HepG2 (cell line): ENCODE measurements at regions not wholly inside any gene's neighbourhood (a gene's known extent, or its start where the extent isn't known, plus 50 kb on each side); places are given as distances from the start of the nearest gene placed in this dataset.

Source experiments
- ATAC-seq: fragments of 200-7000 bp; cut with Tn5 transposase; 3 replicates; pipeline ENCODE4 v1.9.1; 2020; ENCODE audit warnings: mild to moderate bottlenecking, moderate library complexity
- BruUV-seq: library from RNA; stranded (reverse); fragments of 400-500 nt; replicated peaks from 2 replicates; lab custom pipeline; 2021; lab: Mats Ljungman, UMichigan
- CTCF ChIA-PET: fragments of 300-600 bp; formaldehyde crosslinking; extraction: SDS; loops from one replicate; lab custom pipeline; 2021; ENCODE audit warnings: low total read pairs, inconsistent platforms, low intra/inter-chr PET ratio; lab: Yijun Ruan, JAX
- POLR2A ChIA-PET: fragments of 350-600 bp; sonication (Branson Sonifier 250); formaldehyde crosslinking; loops from one replicate; lab custom pipeline; 2020; ENCODE audit warnings: antibody characterized with exemption, inconsistent platforms; lab: Yijun Ruan, JAX
- DNase-seq: peaks from one replicate; pipeline ENCODE4 v3.0.0-alpha.2; 2015; ENCODE audit warnings: low spot score
- FAIRE-seq: peaks from 3 replicates; lab custom pipeline; 2011; peaks lifted over from hg19 to GRCh38; lab: Jason Lieb, UNC
- H2AFZ ChIP-seq: one replicate; pipeline ENCODE4 v1.6.1; 2011; ENCODE audit warnings: low read length, inconsistent platforms
- H3K27ac ChIP-seq: fragments of 300-600 bp; 3 replicates; pipeline ENCODE4 v1.8.0; 2011; ENCODE audit warnings: mixed run types, mild to moderate bottlenecking, mixed read lengths, low read length, inconsistent platforms; ENCODE audit not compliant: insufficient read depth; ENCODE audit errors: extremely low read length
- H3K27me3 ChIP-seq, 2 experiments: fragments of 200-600 bp in 1 of 2; 2 replicates in 1 of 2; 3 replicates in 1 of 2; pipeline versions ENCODE4 v1.6.0 to v1.8.0; 2011; ENCODE audit warnings: low read length in 2 of 2, mild to moderate bottlenecking in 2 of 2, moderate library complexity in 2 of 2, inconsistent platforms in 1 of 2; ENCODE audit not compliant: insufficient read depth in 2 of 2, control insufficient read depth in 1 of 2
- H3K36me3 ChIP-seq, 2 experiments: fragments of 200-600 bp in 1 of 2; replicated peaks in 1 of 2; 2 replicates in 1 of 2; 3 replicates in 1 of 2; pipeline versions ENCODE4 v1.5.1 to v1.8.0; 2011; ENCODE audit warnings: low read length in 2 of 2, inconsistent platforms in 1 of 2; ENCODE audit not compliant: insufficient read depth in 2 of 2, control insufficient read depth in 1 of 2
- H3K4me1 ChIP-seq: 2 replicates; pipeline ENCODE4 v1.5.1; 2012; ENCODE audit warnings: low read length, inconsistent platforms; ENCODE audit not compliant: insufficient read depth
- H3K4me2 ChIP-seq: 2 replicates; pipeline ENCODE4 v1.6.0; 2011; ENCODE audit warnings: low read depth, low read length, inconsistent platforms
- H3K4me3 ChIP-seq, 3 experiments: fragments of 200-600 bp in 1 of 3; sonication (generic), shearing (Covaris generic) in 1 of 3; replicated peaks in 1 of 3; 2 replicates each; pipeline ENCODE4 v1.5.1; 2011 to 2016; ENCODE audit warnings: low read length in 3 of 3, inconsistent platforms in 2 of 3, low read depth in 2 of 3, mild to moderate bottlenecking in 2 of 3, control low read depth in 1 of 3, mixed read lengths in 1 of 3; ENCODE audit not compliant: insufficient read depth in 1 of 3
- H3K79me2 ChIP-seq: one replicate; pipeline ENCODE4 v1.6.1; 2011; ENCODE audit warnings: low read length, inconsistent platforms; ENCODE audit not compliant: insufficient read depth
- H3K9ac ChIP-seq: 2 replicates; pipeline ENCODE4 v1.6.0; 2011; ENCODE audit warnings: mild to moderate bottlenecking, low read depth, low read length, inconsistent platforms; ENCODE audit not compliant: insufficient read depth
- H3K9me3 ChIP-seq: 2 replicates; pipeline ENCODE4 v1.5.1; 2012; ENCODE audit warnings: mild to moderate bottlenecking, low read length
- H4K20me1 ChIP-seq: 2 replicates; pipeline ENCODE4 v1.6.0; 2011; ENCODE audit warnings: inconsistent platforms, mild to moderate bottlenecking, low read length, moderate library complexity; ENCODE audit not compliant: insufficient read depth
- CERS6 ChIP-seq: sonication (generic); formaldehyde crosslinking; IDR thresholded peaks from 2 replicates; pipeline ENCODE4 v1.5.0; 2020; ENCODE audit warnings: missing genetic modification reagents
- RFX1 ChIP-seq: fragments of 450-650 bp; IDR thresholded peaks from 2 replicates; pipeline ENCODE4 v1.6.1; 2017
- ZNF274 ChIP-seq: sonication (generic); formaldehyde crosslinking; IDR thresholded peaks from 2 replicates; pipeline ENCODE4 v1.5.1; 2020; ENCODE audit warnings: mild to moderate bottlenecking, missing genetic modification reagents
- ZNF383 ChIP-seq: sonication (generic); formaldehyde crosslinking; IDR thresholded peaks from 2 replicates; pipeline ENCODE4 v1.4.0; 2020; ENCODE audit warnings: missing genetic modification reagents, mild to moderate bottlenecking, borderline replicate concordance
- ZNF44 ChIP-seq: sonication (generic); formaldehyde crosslinking; IDR thresholded peaks from 2 replicates; pipeline ENCODE4 v1.5.1; 2020; ENCODE audit warnings: mild to moderate bottlenecking, missing genetic modification reagents
- ZNF468 ChIP-seq: sonication (generic); formaldehyde crosslinking; IDR thresholded peaks from 2 replicates; pipeline ENCODE4 v1.8.0; 2022; ENCODE audit warnings: mild to moderate bottlenecking, moderate library complexity, missing genetic modification reagents
- ZNF7 ChIP-seq: IDR thresholded peaks from 2 replicates; pipeline ENCODE4 v1.6.1; 2016; ENCODE audit warnings: missing biosample characterization, missing genetic modification reagents
- ZNF710 ChIP-seq: sonication (generic); formaldehyde crosslinking; IDR thresholded peaks from 2 replicates; pipeline ENCODE4 v1.5.0; 2020; ENCODE audit warnings: mild to moderate bottlenecking, missing genetic modification reagents, borderline replicate concordance
- WGBS: methylation state at CpG from one replicate; pipeline ENCODE4 v1.1.6; 2017; ENCODE audit warnings: low lambda C conversion rate; 5-methylcytosine and 5-hydroxymethylcytosine counted together
- in situ Hi-C: cut with HindIII; loops from 2 replicates; pipeline ENCODE4 v1.10.0; 2017; ENCODE audit warnings: low pct_unique_long_range_greater_than_20kb; ENCODE audit not compliant: extremely low pct_ligation_motif_present
- intact Hi-C: fragments of 100-400 bp; cut with micrococcal nuclease; formaldehyde crosslinking; loops from one replicate; pipeline ENCODE4 v1.10.0; 2022; ENCODE audit not compliant: unreplicated experiment
- TF ChIP-seq, protein P1 (sequence below): sonication (generic); formaldehyde crosslinking; IDR thresholded peaks from one replicate; pipeline ENCODE4 v1.5.1; 2020; ENCODE audit warnings: mild to moderate bottlenecking, missing genetic modification reagents; ENCODE audit errors: not compliant biosample characterization
- TF ChIP-seq, protein P2 (sequence below): sonication (generic); formaldehyde crosslinking; IDR thresholded peaks from 2 replicates; pipeline ENCODE4 v1.8.0; 2022; ENCODE audit warnings: missing genetic modification reagents, mild to moderate bottlenecking, moderate library complexity, borderline replicate concordance
- TF ChIP-seq, protein P3 (sequence below): sonication (generic); formaldehyde crosslinking; IDR thresholded peaks from 2 replicates; pipeline ENCODE4 v1.8.0; 2022; ENCODE audit warnings: missing genetic modification reagents, low read depth, mild to moderate bottlenecking, borderline replicate concordance

DNA sequence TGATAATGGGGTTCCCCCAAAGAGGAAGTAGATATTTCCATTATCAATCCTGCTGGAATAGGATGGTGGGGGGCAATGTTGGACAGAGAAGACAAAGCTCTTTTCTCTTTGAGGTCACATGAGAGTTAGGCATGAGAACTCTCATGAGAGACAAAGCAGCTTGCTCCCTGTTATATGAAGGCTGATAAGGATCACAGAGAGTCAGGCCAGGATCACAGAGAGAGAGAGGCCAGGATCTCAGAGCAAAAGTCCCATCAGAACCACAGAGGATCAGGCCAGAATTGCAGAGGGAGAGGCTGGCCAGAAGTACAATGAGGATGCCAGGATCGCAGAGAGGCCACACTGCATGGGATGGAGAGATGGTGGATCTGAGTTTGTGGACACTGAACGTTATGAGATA lies 457.1 kb downstream of the LPIN1 start:
- Histone ChIP-seq H4K20me1 (no peaks in the 10 kb centered on the region), H3K27ac (no peak overlapping the region), H3K79me2 (no peaks in the 10 kb centered on the region), H3K36me3 (no peaks in the 10 kb centered on the region), H3K4me1 (no peaks in the 10 kb centered on the region), H3K9ac (no peak overlapping the region), H3K27me3 (no peaks in the 10 kb centered on the region; a peak in 1 of 5 replicates), H3K9me3 (no peaks in the 10 kb centered on the region), H3K4me2 (no peak overlapping the region), H2AFZ (no peak overlapping the region), H3K4me3 (no peak overlapping the region)
- POLR2A ChIA-PET = no interaction called here
- FAIRE-seq (no peak), ATAC-seq (no peak), DNase-seq (no peak)
- in situ Hi-C loops (no loop called here), intact Hi-C loops (no loop called here)
- CTCF ChIA-PET = no interaction called here
- BruUV-seq = no TSS peak
- WGBS = 8% methylated on average over 2 of the region's 2 CpGs
- TF ChIP-seq ZNF710 (CRISPR knock-in tag) = no peak
- no peak for TF ChIP-seq CERS6
- no peak for TF ChIP-seq ZNF44
- no peak for TF ChIP-seq ZNF468 (CRISPR knock-in tag)
- TF ChIP-seq, protein P1, sequence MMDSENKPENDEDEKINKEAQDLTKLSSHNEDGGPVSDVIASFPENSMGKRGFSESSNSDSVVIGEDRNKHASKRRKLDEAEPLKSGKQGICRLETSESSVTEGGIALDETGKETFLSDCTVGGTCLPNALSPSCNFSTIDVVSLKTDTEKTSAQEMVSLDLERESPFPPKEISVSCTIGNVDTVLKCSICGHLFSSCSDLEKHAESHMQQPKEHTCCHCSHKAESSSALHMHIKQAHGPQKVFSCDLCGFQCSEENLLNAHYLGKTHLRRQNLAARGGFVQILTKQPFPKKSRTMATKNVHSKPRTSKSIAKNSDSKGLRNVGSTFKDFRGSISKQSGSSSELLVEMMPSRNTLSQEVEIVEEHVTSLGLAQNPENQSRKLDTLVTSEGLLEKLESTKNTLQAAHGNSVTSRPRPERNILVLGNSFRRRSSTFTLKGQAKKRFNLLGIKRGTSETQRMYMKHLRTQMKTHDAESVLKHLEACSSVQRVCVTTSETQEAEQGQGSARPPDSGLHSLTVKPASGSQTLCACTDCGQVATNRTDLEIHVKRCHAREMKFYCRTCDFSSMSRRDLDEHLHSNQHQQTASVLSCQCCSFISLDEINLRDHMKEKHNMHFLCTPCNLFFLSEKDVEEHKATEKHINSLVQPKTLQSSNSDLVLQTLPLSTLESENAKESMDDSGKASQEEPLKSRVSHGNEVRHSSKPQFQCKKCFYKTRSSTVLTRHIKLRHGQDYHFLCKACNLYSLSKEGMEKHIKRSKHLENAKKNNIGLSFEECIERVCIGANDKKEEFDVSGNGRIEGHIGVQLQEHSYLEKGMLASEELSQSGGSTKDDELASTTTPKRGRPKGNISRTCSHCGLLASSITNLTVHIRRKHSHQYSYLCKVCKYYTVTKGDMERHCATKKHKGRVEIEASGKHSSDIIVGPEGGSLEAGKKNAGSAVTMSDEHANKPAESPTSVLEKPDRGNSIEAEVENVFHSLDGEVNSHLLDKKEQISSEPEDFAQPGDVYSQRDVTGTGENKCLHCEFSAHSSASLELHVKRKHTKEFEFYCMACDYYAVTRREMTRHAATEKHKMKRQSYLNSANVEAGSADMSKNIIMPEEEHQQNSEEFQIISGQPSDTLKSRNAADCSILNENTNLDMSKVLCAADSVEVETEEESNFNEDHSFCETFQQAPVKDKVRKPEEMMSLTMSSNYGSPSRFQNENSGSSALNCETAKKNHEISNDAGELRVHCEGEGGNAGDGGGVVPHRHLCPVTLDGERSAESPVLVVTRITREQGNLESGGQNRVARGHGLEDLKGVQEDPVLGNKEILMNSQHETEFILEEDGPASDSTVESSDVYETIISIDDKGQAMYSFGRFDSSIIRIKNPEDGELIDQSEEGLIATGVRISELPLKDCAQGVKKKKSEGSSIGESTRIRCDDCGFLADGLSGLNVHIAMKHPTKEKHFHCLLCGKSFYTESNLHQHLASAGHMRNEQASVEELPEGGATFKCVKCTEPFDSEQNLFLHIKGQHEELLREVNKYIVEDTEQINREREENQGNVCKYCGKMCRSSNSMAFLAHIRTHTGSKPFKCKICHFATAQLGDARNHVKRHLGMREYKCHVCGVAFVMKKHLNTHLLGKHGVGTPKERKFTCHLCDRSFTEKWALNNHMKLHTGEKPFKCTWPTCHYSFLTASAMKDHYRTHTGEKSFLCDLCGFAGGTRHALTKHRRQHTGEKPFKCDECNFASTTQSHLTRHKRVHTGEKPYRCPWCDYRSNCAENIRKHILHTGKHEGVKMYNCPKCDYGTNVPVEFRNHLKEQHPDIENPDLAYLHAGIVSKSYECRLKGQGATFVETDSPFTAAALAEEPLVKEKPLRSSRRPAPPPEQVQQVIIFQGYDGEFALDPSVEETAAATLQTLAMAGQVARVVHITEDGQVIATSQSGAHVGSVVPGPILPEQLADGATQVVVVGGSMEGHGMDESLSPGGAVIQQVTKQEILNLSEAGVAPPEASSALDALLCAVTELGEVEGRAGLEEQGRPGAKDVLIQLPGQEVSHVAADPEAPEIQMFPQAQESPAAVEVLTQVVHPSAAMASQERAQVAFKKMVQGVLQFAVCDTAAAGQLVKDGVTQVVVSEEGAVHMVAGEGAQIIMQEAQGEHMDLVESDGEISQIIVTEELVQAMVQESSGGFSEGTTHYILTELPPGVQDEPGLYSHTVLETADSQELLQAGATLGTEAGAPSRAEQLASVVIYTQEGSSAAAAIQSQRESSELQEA (CRISPR knock-in tag) = no peak
- no peak for TF ChIP-seq ZNF383 (CRISPR knock-in tag)
- no peak for TF ChIP-seq ZNF7
- no peak for TF ChIP-seq RFX1
- TF ChIP-seq, protein P2, sequence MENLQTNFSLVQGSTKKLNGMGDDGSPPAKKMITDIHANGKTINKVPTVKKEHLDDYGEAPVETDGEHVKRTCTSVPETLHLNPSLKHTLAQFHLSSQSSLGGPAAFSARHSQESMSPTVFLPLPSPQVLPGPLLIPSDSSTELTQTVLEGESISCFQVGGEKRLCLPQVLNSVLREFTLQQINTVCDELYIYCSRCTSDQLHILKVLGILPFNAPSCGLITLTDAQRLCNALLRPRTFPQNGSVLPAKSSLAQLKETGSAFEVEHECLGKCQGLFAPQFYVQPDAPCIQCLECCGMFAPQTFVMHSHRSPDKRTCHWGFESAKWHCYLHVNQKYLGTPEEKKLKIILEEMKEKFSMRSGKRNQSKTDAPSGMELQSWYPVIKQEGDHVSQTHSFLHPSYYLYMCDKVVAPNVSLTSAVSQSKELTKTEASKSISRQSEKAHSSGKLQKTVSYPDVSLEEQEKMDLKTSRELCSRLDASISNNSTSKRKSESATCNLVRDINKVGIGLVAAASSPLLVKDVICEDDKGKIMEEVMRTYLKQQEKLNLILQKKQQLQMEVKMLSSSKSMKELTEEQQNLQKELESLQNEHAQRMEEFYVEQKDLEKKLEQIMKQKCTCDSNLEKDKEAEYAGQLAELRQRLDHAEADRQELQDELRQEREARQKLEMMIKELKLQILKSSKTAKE (CRISPR knock-in tag) = no peak
- no peak for TF ChIP-seq ZNF274 (CRISPR knock-in tag)
- TF ChIP-seq, protein P3, sequence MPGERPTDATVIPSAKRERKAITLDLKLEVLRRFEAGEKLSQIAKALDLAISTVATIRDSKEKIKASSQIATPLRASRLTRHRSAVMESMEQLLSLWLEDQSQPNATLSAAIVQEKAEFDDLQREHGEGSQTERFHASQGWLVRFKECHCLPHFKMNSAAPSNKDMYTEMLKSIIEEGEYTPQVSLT (CRISPR knock-in tag) = no peak
